WTC11 (cell line): ENCODE measurements at regions not wholly inside any gene's neighbourhood (a gene's known extent, or its start where the extent isn't known, plus 50 kb on each side); places are given as distances from the start of the nearest gene placed in this dataset.

Source experiments
- ATAC-seq: fragments of 200-7000 bp; cut with Tn5 transposase; 2 replicates; pipeline ENCODE4 v1.10.0; 2021; ENCODE audit warnings: mild to moderate bottlenecking, moderate library complexity
- CTCF ChIA-PET: fragments of 300-600 bp; sonication (Branson Sonifier 250); formaldehyde crosslinking; loops from one replicate; lab custom pipeline; 2021; ENCODE audit warnings: antibody characterized with exemption; lab: Charles Lee
- POLR2A ChIA-PET: fragments of 350-600 bp; sonication (Branson Sonifier 250); formaldehyde crosslinking; loops from one replicate; lab custom pipeline; 2021; ENCODE audit warnings: antibody characterized with exemption; lab: Charles Lee
- DNase-seq: peaks from one replicate; pipeline ENCODE4 v3.0.0; 2021; ENCODE audit warnings: low spot score
- H3K27ac Mint-ChIP-seq: 2 replicates; pipeline ENCODE4 v1.8.0; 2021; ENCODE audit warnings: mixed read lengths
- H3K27me3 Mint-ChIP-seq: 2 replicates; pipeline ENCODE4 v1.8.0; 2021; ENCODE audit warnings: low read depth, mild to moderate bottlenecking, moderate library complexity, mixed read lengths
- H3K36me3 Mint-ChIP-seq: 2 replicates; pipeline ENCODE4 v1.8.0; 2021; ENCODE audit warnings: mixed read lengths
- H3K4me1 Mint-ChIP-seq: 2 replicates; pipeline ENCODE4 v1.8.0; 2022; ENCODE audit warnings: mixed read lengths
- H3K4me3 Mint-ChIP-seq: 2 replicates; pipeline ENCODE4 v1.8.0; 2021; ENCODE audit warnings: mild to moderate bottlenecking, moderate library complexity, mixed read lengths
- H3K9me3 Mint-ChIP-seq: 2 replicates; pipeline ENCODE4 v1.8.0; 2021; ENCODE audit warnings: mixed read lengths
- CDX4 ChIP-seq: fragments of 250-450 bp; sonication (Bioruptor Pico); IDR thresholded peaks from 2 replicates; pipeline ENCODE4 v1.9.0; 2021; ENCODE audit warnings: moderate library complexity, mild to moderate bottlenecking, inconsistent platforms, borderline replicate concordance
- ELF4 ChIP-seq: sonication (generic); formaldehyde crosslinking; IDR thresholded peaks from 2 replicates; pipeline ENCODE4 v1.8.1; 2022; ENCODE audit warnings: low read depth, mild to moderate bottlenecking, moderate library complexity, missing genetic modification reagents
- ERG ChIP-seq: fragments of 250-450 bp; sonication (Bioruptor Pico); IDR thresholded peaks from 2 replicates; pipeline ENCODE4 v1.8.0; 2021; ENCODE audit warnings: mild to moderate bottlenecking
- ETV6 ChIP-seq: sonication (generic); formaldehyde crosslinking; IDR thresholded peaks from 2 replicates; pipeline ENCODE4 v1.8.1; 2022; ENCODE audit warnings: mild to moderate bottlenecking, missing genetic modification reagents
- GABPB1 ChIP-seq: sonication (generic); formaldehyde crosslinking; IDR thresholded peaks from 2 replicates; pipeline ENCODE4 v1.8.1; 2023; ENCODE audit warnings: mild to moderate bottlenecking, missing genetic modification reagents
- HMGXB4 ChIP-seq: sonication (generic); formaldehyde crosslinking; IDR thresholded peaks from 2 replicates; pipeline ENCODE4 v1.8.1; 2023; ENCODE audit warnings: mild to moderate bottlenecking, moderate library complexity, missing genetic modification reagents
- IRF2 ChIP-seq: sonication (generic); formaldehyde crosslinking; IDR thresholded peaks from 2 replicates; pipeline ENCODE4 v1.8.0; 2022; ENCODE audit warnings: low read depth, missing genetic modification reagents, borderline replicate concordance
- KAT7 ChIP-seq: sonication (generic); formaldehyde crosslinking; IDR thresholded peaks from 2 replicates; pipeline ENCODE4 v1.8.1; 2023; ENCODE audit warnings: missing genetic modification reagents, mild to moderate bottlenecking, borderline replicate concordance
- MAX ChIP-seq: sonication (generic); formaldehyde crosslinking; IDR thresholded peaks from 2 replicates; pipeline ENCODE4 v1.8.0; 2022; ENCODE audit warnings: mild to moderate bottlenecking, missing genetic modification reagents
- NFE2L1 ChIP-seq: sonication (generic); formaldehyde crosslinking; IDR thresholded peaks from 2 replicates; pipeline ENCODE4 v1.8.1; 2023; ENCODE audit warnings: missing genetic modification reagents
- PRDM15 ChIP-seq: sonication (generic); formaldehyde crosslinking; IDR thresholded peaks from 2 replicates; pipeline ENCODE4 v1.8.0; 2022; ENCODE audit warnings: missing genetic modification reagents
- RELA ChIP-seq: sonication (generic); formaldehyde crosslinking; IDR thresholded peaks from 2 replicates; pipeline ENCODE4 v1.8.1; 2022; ENCODE audit warnings: missing genetic modification reagents, mild to moderate bottlenecking, borderline replicate concordance
- SMAD4 ChIP-seq: sonication (generic); formaldehyde crosslinking; IDR thresholded peaks from 2 replicates; pipeline ENCODE4 v1.8.0; 2022; ENCODE audit warnings: mild to moderate bottlenecking, missing genetic modification reagents
- STAT6 ChIP-seq: sonication (generic); formaldehyde crosslinking; conservative IDR thresholded peaks from 2 replicates; pipeline ENCODE4 v1.8.1; 2023; ENCODE audit warnings: mild to moderate bottlenecking, low read depth, missing genetic modification reagents, moderate library complexity
- TP53 ChIP-seq: sonication (generic); formaldehyde crosslinking; IDR thresholded peaks from 2 replicates; pipeline ENCODE4 v1.8.1; 2023; ENCODE audit warnings: mild to moderate bottlenecking, missing genetic modification reagents
- USF1 ChIP-seq: sonication (generic); formaldehyde crosslinking; IDR thresholded peaks from 2 replicates; pipeline ENCODE4 v1.8.0; 2022; ENCODE audit warnings: mild to moderate bottlenecking, missing genetic modification reagents
- USF2 ChIP-seq: sonication (generic); formaldehyde crosslinking; IDR thresholded peaks from 2 replicates; pipeline ENCODE4 v1.8.1; 2023; ENCODE audit warnings: mild to moderate bottlenecking, missing genetic modification reagents, moderate library complexity
- ZNF396 ChIP-seq: fragments of 250-450 bp; sonication (Bioruptor Pico); IDR thresholded peaks from 2 replicates; pipeline ENCODE4 v1.8.0; 2021; ENCODE audit warnings: mild to moderate bottlenecking, moderate library complexity, borderline replicate concordance

GRCh38 chr9:135263511-135263910 lies 176.0 kb downstream of the OLFM1 start (continued):
- TF ChIP-seq HMGXB4 (CRISPR knock-in tag) (no peak), ELF4 (CRISPR knock-in tag) (no peak), KAT7 (CRISPR knock-in tag) (no peak), ZNF396 (CRISPR knock-in tag) (no peak)

GRCh38 chr9:135265931-135266330 lies 178.5 kb downstream of the OLFM1 start:
- ChIA-PET CTCF (interaction anchor here (2.3 kb wide), 1 partner anchor 16 kb away, joined by 5 read pairs; no protein-coding TSS in a partner anchor), POLR2A (no interaction called here)
- ATAC-seq, result no peak
- TF ChIP-seq USF1 (CRISPR knock-in tag), result no peak
- no peak for TF ChIP-seq TP53 (CRISPR knock-in tag)
- no peak for TF ChIP-seq RELA (CRISPR knock-in tag)
- TF ChIP-seq SMAD4 (CRISPR knock-in tag), result no peak
- no peak for TF ChIP-seq STAT6 (CRISPR knock-in tag)
- no peak for TF ChIP-seq IRF2 (CRISPR knock-in tag)
- TF ChIP-seq GABPB1, result no peak
- TF ChIP-seq PRDM15 (CRISPR knock-in tag), result no peak
- DNase-seq, result no peak
- Mint-ChIP-seq H3K4me3 (no peak overlapping the region), H3K27me3 (no peaks in the 10 kb centered on the region), H3K9me3 (peaks cover 4% of the 10 kb centered on the region; the same call in 1 of the 2 replicates), H3K27ac (no peak overlapping the region; the same call in 1 of the 2 replicates), H3K36me3 (no peaks in the 10 kb centered on the region), H3K4me1 (no peaks in the 10 kb centered on the region)

GRCh38 chr9:135267191-135267809 lies 179.8 kb downstream of the OLFM1 start:
- DNase-seq (no peak), ATAC-seq (no peak)
- Mint-ChIP-seq H3K36me3 (no peaks in the 10 kb centered on the region), H3K4me3 (no peak overlapping the region), H3K4me1 (no peaks in the 10 kb centered on the region), H3K9me3 (peaks cover 4% of the 10 kb centered on the region; the same call in 1 of the 2 replicates), H3K27me3 (no peaks in the 10 kb centered on the region), H3K27ac (no peak overlapping the region)
- CTCF ChIA-PET, result interaction anchor here (1.0 kb wide), 1 partner anchor 10 kb away, joined by 4 read pairs; no protein-coding TSS in a partner anchor
- TF ChIP-seq ERG, result no peak
- TF ChIP-seq USF2, result no peak
- TF ChIP-seq MAX (CRISPR knock-in tag), result no peak
- TF ChIP-seq ELF4 (CRISPR knock-in tag), result no peak
- no peak for TF ChIP-seq KAT7 (CRISPR knock-in tag)
- TF ChIP-seq NFE2L1 (CRISPR knock-in tag), result no peak
- no peak for TF ChIP-seq ETV6 (CRISPR knock-in tag)
- no peak for TF ChIP-seq CDX4 (CRISPR knock-in tag)
- no peak for TF ChIP-seq SMAD4 (CRISPR knock-in tag)
- POLR2A ChIA-PET, result no interaction called here
